Naive B cell (primary cell): ENCODE measurements at regions not wholly inside any gene's neighbourhood (a gene's known extent, or its start where the extent isn't known, plus 50 kb on each side); places are given as distances from the start of the nearest gene placed in this dataset.

Source experiments
- ATAC-seq, 2 donors: fragments of 150-1000 bp; cut with Tn5 transposase; 2 replicates each; pipeline ENCODE4 v1.10.0; 2021; ENCODE audit warnings: low read depth in 2 of 2, mild to moderate bottlenecking in 2 of 2, moderate library complexity in 2 of 2
- DNase-seq: peaks from one replicate; pipeline ENCODE4 v3.0.0; 2022
- H3K27ac Mint-ChIP-seq, 6 donors: one replicate each; pipeline ENCODE4 v1.8.0; 2020 to 2022; ENCODE audit warnings: mild to moderate bottlenecking in 6 of 6, mixed read lengths in 6 of 6, moderate library complexity in 5 of 6, inconsistent platforms in 2 of 6
- H3K27me3 Mint-ChIP-seq, 3 donors: one replicate each; pipeline ENCODE4 v1.8.0; 2021 to 2022; ENCODE audit warnings: mixed read lengths in 3 of 3, mild to moderate bottlenecking in 1 of 3
- H3K36me3 Mint-ChIP-seq, 2 donors: one replicate each; pipeline ENCODE4 v1.8.0; 2020 to 2022; ENCODE audit warnings: mixed read lengths in 2 of 2, inconsistent platforms in 1 of 2, mild to moderate bottlenecking in 1 of 2
- H3K4me1 Mint-ChIP-seq, 3 donors: one replicate each; pipeline ENCODE4 v1.8.0; 2020 to 2022; ENCODE audit warnings: mixed read lengths in 3 of 3, inconsistent platforms in 1 of 3, mild to moderate bottlenecking in 1 of 3, moderate library complexity in 1 of 3
- H3K4me3 Mint-ChIP-seq, 8 donors: one replicate each; pipeline ENCODE4 v1.8.0; 2020 to 2022; ENCODE audit warnings: mild to moderate bottlenecking in 8 of 8, mixed read lengths in 8 of 8, moderate library complexity in 8 of 8, inconsistent platforms in 2 of 8
- H3K9me3 Mint-ChIP-seq, 7 donors: one replicate each; pipeline ENCODE4 v1.8.0; 2020 to 2022; ENCODE audit warnings: mixed read lengths in 7 of 7, mild to moderate bottlenecking in 5 of 7, inconsistent platforms in 2 of 7, moderate library complexity in 1 of 7

DNA sequence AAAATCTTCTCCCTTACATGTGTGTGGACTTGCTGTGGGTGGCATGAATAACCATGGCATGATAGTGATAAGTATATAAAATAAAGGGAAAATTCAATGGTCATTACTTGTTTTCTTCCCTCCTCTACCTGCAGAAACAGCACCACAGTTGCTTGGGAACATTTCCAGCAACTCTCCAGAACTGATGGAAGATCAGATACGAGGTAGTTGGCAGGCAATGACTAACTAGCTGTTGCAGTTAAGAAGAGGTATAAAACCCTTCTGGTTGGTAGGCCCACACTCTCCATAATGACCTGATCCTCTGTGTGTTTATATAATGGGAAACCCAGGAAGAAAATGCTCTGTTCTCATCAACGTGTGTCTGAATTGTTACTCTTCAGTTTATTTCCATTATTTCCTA is 185.9 kb downstream of the SYK start:
- Mint-ChIP-seq H3K27me3 (peaks cover 5 to 37% (median 36%) of the 10 kb centered on the region in 3 donors), H3K9me3 (peaks cover 2 to 34% (median 12%) of the 10 kb centered on the region in 7 donors)
- ATAC-seq: no peak

DNA sequence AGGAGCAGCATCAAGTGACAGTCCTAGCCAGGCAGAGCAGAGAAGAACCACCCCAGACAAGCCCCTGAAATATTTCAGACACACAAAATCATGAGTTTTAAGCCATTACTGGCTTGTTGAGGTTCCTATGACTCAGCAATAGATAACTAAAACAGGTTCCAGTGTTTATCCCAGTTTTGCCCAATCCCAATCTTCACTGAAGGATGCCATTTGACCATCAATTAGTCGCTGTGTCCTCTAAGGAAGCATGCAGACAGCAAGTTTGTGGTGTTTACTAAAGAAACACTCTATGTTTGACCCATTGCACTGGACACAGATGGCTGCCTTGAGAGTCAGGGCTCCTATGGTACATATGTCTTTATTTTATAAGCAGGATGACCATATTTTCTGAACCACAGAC is 186.7 kb downstream of the SYK start:
- Mint-ChIP-seq H3K27ac (no peak overlapping the region), H3K4me1 (no peaks in the 10 kb centered on the region), H3K27me3 (peaks cover 5 to 37% (median 36%) of the 10 kb centered on the region in 3 donors), H3K36me3 (peaks cover 0 to 3% of the 10 kb centered on the region in 2 donors), H3K4me3 (no peak overlapping the region), H3K9me3 (peaks cover 2 to 36% (median 12%) of the 10 kb centered on the region in 7 donors)
- ATAC-seq (no peak), DNase-seq (no peak)

More for the DNA sequence above, 185.9 kb downstream of the SYK start:
- DNase-seq: no peak
- no peaks in the 10 kb centered on the region for H3K4me1 Mint-ChIP-seq
- H3K4me3 Mint-ChIP-seq: no peak overlapping the region
- no peak overlapping the region for H3K27ac Mint-ChIP-seq
- H3K36me3 Mint-ChIP-seq: peaks cover 0 to 3% of the 10 kb centered on the region in 2 donors

DNA sequence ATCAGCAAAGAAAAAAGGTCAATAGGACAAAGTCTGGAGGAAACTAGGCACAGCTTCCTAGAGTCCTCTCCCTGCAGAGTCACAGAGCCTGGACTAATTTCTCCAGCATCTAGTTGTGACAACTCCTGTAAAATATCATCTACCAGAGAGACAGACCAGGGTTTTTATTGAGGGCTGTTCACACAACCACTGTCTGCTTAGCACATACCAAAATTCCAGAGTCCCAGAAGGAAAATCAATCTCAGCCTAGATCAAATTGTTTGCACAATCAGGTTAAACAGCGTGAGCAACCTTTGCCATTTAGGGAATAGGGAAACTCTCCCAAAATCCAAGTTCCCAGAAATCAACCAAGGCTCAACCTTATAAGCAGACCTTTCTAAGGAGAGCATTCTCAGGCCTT is 190.3 kb downstream of the SYK start:
- no peak for ATAC-seq
- no peaks in the 10 kb centered on the region for H3K4me1 Mint-ChIP-seq
- peaks cover 3 to 44% (median 16%) of the 10 kb centered on the region in 7 donors for H3K9me3 Mint-ChIP-seq
- no peak for DNase-seq
- H3K27ac Mint-ChIP-seq: no peak overlapping the region
- H3K36me3 Mint-ChIP-seq: peaks cover 0 to 3% of the 10 kb centered on the region in 2 donors
- peaks cover 11 to 40% (median 18%) of the 10 kb centered on the region in 3 donors for H3K27me3 Mint-ChIP-seq
- H3K4me3 Mint-ChIP-seq: no peak overlapping the region

DNA sequence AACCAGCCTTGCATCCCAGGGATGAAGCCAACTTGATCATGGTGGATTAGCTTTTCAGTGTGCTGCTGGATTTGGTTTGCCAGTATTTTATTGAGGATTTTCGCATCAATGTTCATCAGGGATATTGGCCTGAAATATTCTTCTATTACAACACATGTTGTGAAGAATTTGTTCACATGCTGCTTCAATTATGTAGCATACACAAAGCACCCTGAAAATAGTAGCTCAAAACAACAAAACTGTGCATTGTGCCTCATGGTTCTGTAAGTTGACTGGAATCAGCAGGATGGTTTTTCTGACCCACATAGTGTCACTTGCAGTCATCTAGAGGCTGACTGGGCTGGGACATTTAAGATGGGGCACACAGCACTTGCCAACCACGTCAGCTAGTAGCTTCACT is 193.9 kb downstream of the SYK start:
- Mint-ChIP-seq H3K4me1 (no peaks in the 10 kb centered on the region), H3K9me3 (peaks cover 3 to 31% (median 14%) of the 10 kb centered on the region in 7 donors), H3K27me3 (peaks cover 12 to 36% (median 18%) of the 10 kb centered on the region in 3 donors), H3K4me3 (no peak overlapping the region), H3K36me3 (peaks cover 0 to 3% of the 10 kb centered on the region in 2 donors), H3K27ac (no peak overlapping the region)
- ATAC-seq (no peak), DNase-seq (no peak)

DNA sequence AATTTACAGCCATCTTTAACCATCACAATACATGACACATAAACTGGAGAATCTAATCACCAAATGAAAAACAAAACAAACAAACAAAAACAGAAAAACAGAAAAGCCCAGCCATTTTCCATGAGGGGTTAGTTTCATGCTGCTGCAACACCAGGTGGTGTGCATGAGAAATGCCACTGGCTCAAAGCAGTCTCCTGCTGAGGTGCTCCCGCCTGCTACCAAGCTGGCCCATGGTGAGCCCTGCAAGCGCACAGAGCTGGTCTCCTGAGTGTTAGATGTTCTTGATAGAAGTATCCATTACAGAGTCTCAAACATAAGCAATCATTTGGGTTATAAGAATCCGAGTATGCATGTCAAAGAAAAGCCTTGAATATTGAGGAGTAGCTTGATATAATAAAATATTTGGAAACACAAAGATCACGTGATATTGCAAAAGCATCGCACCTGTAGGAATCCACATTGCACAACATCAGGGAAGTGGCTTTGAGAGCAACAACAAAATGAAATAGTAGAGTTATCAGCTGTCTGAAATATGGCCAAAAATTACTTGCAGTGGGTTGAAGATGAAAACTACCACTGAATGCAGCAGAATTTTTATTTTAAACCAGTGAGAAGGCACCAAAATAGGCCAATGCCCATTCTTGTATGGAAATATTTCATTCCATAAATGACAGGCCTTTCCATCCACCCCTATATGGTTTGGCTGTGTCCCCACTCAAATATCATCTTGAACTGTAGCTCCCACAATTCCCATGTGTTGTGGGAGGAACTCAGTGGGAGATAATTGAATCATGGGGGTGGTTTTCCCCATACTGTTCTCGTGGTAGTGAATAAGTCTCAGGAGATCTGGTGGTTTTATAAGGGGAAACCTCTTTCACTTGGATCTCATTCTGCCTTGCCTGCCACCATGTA is 194.8 kb downstream of the SYK start:
- H3K27ac Mint-ChIP-seq: no peak overlapping the region
- H3K4me3 Mint-ChIP-seq: no peak overlapping the region
- peaks cover 12 to 27% (median 15%) of the 10 kb centered on the region in 3 donors for H3K27me3 Mint-ChIP-seq
- H3K36me3 Mint-ChIP-seq: no peaks in the 10 kb centered on the region
- ATAC-seq (no peak), DNase-seq (no peak)
- H3K9me3 Mint-ChIP-seq: peaks cover 0 to 22% (median 6%) of the 10 kb centered on the region in 7 donors
- no peaks in the 10 kb centered on the region for H3K4me1 Mint-ChIP-seq

DNA sequence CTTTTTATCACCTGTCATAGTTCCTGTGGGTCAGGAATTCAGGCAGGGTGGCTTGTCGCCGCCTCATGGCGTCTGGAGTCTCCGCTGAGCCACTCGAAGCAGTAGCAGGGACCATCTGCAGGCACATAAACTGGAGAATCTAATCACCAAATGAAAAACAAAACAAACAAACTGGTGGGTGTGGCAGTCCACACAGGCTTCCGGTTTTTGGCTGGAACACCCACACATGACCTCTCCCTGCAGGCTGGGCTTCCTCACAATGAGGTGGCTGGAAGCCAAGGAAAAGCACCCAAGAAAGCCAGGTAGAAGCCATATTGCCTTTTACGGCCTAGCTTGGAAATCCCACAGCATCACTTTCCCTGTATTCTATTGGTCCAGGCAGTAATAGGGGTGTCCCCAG is 197.0 kb downstream of the SYK start:
- Mint-ChIP-seq H3K27ac (no peak overlapping the region), H3K36me3 (no peaks in the 10 kb centered on the region), H3K4me1 (no peaks in the 10 kb centered on the region), H3K4me3 (no peak overlapping the region), H3K27me3 (peaks cover 0 to 27% (median 10%) of the 10 kb centered on the region in 3 donors), H3K9me3 (peaks cover 0 to 10% (median 6%) of the 10 kb centered on the region in 7 donors)
- ATAC-seq: no peak
- no peak for DNase-seq

DNA sequence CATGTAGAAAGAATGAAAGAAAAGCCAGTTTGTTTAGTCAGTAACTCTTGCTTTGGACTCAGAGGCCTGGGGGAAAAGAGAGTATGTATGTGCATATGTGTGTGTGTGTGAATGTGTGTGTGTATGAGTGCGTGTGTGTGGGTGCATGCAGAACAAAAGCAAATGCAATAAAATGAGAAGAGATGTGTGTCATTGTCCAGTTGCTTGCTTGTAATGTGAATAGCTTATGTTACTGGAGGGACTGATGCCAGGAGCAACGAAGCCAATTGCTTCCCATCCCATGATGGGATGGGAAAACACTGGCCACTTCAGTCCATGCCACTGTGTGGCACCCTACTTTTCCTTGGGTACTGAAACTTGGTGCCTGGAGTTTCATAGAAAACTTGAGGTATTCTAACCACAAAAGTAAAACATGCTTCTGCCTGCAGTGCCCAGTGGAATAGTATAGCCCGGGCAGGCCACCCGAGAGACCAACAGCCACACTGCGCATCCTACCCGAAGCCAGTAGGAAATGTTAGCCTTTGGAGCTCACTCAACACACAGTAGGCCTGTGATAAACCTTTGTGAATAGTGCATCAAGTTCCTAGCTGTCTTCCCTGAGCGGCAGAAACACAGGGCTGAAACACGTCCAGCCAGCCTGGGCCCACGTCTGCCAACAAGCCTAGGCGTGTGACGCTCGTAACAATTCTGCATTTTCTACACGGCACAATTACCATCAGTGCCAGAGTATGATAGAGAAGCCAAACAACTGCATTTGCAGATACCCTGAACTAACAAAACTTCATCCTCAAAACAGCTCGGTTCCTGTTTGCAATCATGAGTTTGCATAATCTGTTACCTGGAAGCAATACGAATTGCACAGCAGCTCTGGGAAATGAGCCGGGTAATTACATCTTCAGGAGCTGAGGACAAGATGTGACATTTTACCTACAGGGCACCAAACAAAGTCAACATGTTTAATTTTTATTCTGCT is 198.1 kb downstream of the SYK start:
- H3K4me1 Mint-ChIP-seq: no peaks in the 10 kb centered on the region

DNA sequence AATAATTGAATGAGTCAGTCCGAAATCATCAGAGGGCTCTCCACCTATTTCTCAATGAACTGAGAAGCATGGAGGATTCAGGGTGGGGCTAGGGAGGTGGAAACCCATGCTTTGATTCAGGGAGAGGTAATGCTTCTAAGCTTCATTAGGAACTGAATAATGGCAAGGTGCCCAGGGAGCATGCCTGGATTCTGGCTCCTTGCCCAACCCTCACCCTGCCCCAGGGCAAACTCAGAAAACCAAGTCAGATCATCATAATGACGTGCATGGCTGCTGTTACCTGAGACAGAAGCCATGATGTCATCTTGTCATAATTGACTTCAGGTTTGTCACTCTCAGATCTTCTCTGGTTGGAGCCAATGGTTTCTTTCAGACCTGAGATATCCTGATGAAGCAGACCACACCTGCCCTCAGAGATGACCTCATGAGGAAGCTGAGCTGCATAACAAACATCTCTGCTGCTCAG is 199.6 kb downstream of the SYK start:
- no peaks in the 10 kb centered on the region for H3K4me1 Mint-ChIP-seq
- H3K4me3 Mint-ChIP-seq: no peak overlapping the region
- DNase-seq (no peak), ATAC-seq (no peak)
- peaks cover 0 to 3% (median 0%) of the 10 kb centered on the region in 7 donors for H3K9me3 Mint-ChIP-seq
- H3K27ac Mint-ChIP-seq: peak overlapping the region in 1 of 6 donors; percentile 86
- peaks cover 0 to 6% of the 10 kb centered on the region in 2 donors for H3K36me3 Mint-ChIP-seq
- H3K27me3 Mint-ChIP-seq: peaks cover 13 to 24% (median 22%) of the 10 kb centered on the region in 3 donors

More for the DNA sequence above, 198.1 kb downstream of the SYK start:
- peaks cover under 1 to 18% (median 15%) of the 10 kb centered on the region in 3 donors for H3K27me3 Mint-ChIP-seq
- peaks cover 0 to 3% (median 0%) of the 10 kb centered on the region in 7 donors for H3K9me3 Mint-ChIP-seq
- no peak for DNase-seq
- H3K36me3 Mint-ChIP-seq: no peaks in the 10 kb centered on the region
- no peak for ATAC-seq
- no peak overlapping the region for H3K4me3 Mint-ChIP-seq
- peak overlapping the region in 1 of 6 donors; percentile 62 for H3K27ac Mint-ChIP-seq

DNA sequence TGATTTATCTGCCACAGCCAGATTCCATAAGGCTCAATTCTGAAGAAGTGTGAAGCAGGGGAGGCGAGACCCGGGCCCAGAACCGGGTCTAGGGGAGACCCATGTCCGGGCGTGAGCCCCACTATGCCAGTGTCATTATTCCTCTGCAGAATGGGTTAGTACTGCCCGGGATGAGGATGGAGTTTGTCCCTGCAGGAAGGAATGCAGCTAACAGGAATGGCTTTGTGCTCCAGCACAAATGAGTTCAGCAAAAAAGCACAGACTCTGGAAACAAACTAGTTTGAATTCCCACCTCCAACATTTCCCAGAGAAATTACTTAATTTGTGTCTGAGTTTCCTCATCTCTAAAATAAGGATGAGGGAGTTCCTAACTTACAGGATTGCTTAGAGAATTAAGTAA is 202.9 kb downstream of the SYK start:
- Mint-ChIP-seq H3K9me3 (peaks cover 0 to 2% (median 0%) of the 10 kb centered on the region in 7 donors), H3K27me3 (peaks cover 13 to 21% (median 13%) of the 10 kb centered on the region in 3 donors), H3K4me3 (no peak overlapping the region), H3K36me3 (peaks cover 0 to 6% of the 10 kb centered on the region in 2 donors), H3K27ac (no peak overlapping the region), H3K4me1 (no peaks in the 10 kb centered on the region)
- DNase-seq: no peak
- no peak for ATAC-seq

DNA sequence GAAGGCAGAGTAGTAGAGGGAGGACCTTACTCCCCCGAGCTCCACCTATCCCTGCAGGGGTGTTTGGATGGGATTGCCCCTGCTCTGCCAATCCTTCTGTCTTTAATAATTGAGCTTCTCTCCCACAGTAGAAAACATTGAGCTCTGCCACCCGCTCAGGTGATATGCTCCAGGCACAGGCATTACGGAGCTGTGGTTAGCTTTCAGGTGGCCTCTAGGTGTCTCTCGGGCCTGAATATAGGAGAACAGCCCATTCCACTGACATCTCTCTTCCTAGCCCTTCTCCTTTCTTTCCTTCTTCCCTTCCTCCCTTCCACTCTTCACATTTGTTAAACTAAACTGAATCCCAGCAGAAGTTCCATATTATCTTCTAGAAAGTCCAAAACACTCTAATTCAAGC is 203.4 kb downstream of the SYK start:
- Mint-ChIP-seq H3K27ac (no peak overlapping the region), H3K36me3 (peaks cover 0 to 6% of the 10 kb centered on the region in 2 donors), H3K9me3 (peaks cover 0 to 2% (median 0%) of the 10 kb centered on the region in 7 donors), H3K27me3 (peaks cover 12 to 21% (median 13%) of the 10 kb centered on the region in 3 donors), H3K4me3 (no peak overlapping the region), H3K4me1 (no peaks in the 10 kb centered on the region)
- ATAC-seq: no peak
- DNase-seq: no peak

DNA sequence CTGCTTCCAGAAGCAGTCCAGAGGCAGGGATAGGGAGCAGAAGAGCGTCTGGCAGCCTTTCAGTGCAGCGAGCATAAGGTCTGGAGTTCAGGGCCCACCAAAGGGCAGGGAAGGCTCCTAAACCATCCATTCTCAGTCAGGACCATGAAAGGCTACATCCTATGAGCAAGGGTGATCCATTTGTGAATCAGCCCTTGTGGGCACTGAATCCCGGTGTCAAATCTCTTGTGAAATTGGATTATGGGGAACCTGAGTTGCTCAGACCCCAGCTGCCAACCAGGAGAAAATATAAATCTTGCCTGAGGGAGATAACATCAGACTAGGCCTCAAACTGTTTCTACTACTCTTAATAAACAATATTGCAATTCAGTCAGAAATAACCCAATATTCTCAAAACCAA is 204.4 kb downstream of the SYK start:
- peaks cover 12 to 16% (median 13%) of the 10 kb centered on the region in 3 donors for H3K27me3 Mint-ChIP-seq
- H3K4me1 Mint-ChIP-seq: no peaks in the 10 kb centered on the region
- no peak for ATAC-seq
- no peak for DNase-seq
- H3K27ac Mint-ChIP-seq: no peak overlapping the region
- H3K36me3 Mint-ChIP-seq: peaks cover 0 to 6% of the 10 kb centered on the region in 2 donors
- peaks cover 0 to 2% (median 0%) of the 10 kb centered on the region in 7 donors for H3K9me3 Mint-ChIP-seq
- no peak overlapping the region for H3K4me3 Mint-ChIP-seq

DNA sequence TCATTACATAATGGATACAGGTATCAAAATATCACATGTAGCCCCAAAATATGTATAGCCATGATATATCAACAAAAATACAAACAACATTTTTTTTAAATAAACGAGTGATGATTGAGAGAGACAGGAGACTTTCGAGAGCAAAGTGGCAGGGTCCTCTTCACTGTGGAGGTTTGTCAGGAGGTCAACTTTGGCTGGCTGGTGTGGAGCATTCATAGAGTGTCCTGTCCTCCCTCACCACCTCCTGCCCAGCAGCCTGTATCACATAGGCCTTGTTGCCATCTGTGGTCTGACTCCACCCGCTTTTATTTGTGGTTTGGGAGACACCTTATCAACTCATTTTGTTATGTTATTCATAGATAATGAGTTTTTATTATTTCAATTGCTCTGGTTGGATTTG is 206.9 kb downstream of the SYK start:
- no peak for ATAC-seq
- no peak for DNase-seq
- H3K9me3 Mint-ChIP-seq: peaks cover 5 to 14% (median 10%) of the 10 kb centered on the region in 7 donors
- H3K4me3 Mint-ChIP-seq: no peak overlapping the region
- peaks cover 16 to 28% (median 19%) of the 10 kb centered on the region in 3 donors for H3K27me3 Mint-ChIP-seq
- H3K27ac Mint-ChIP-seq: no peak overlapping the region
- peaks cover 0 to 17% of the 10 kb centered on the region in 2 donors for H3K36me3 Mint-ChIP-seq
- no peaks in the 10 kb centered on the region for H3K4me1 Mint-ChIP-seq

DNA sequence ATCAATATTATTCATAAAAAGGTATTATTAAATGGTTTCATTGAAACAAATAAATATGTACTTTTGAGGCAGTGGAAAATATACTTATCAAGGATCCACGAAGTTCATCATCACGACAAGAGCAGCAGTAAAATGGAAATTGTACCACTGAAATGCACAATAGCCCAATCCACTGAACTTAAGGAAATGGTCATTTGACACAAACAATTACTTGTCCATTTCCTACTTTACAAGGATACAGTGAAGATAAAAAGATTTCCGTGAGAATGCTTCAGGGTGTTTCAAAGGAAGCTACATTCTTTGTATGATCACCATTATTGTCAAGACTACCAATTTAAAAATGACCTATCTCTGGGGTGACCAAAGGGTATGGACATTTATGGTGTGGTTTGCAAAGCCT is 210.3 kb downstream of the SYK start:
- Mint-ChIP-seq H3K9me3 (peaks cover 5 to 15% (median 10%) of the 10 kb centered on the region in 7 donors), H3K36me3 (peaks cover 0 to 11% of the 10 kb centered on the region in 2 donors), H3K27ac (no peak overlapping the region), H3K4me3 (no peak overlapping the region), H3K27me3 (peaks cover 0 to 31% (median 28%) of the 10 kb centered on the region in 3 donors), H3K4me1 (no peaks in the 10 kb centered on the region)
- DNase-seq (no peak), ATAC-seq (no peak)
